NCI-H345 treated with DMSO at 0.1 percent for 48 hours (cell line): ENCODE measurements at regions not wholly inside any gene's neighbourhood (a gene's known extent, or its start where the extent isn't known, plus 50 kb on each side); places are given as distances from the start of the nearest gene placed in this dataset.
"Not testable (repeated sequence)": the region's sequence is repeated elsewhere in the genome, so short reads cannot be mapped to it uniquely, and the experiment has no call there.

Experiments used
- DNase-seq: peaks from one replicate; lab custom pipeline; 2025; ENCODE audit not compliant: unreplicated experiment; lab: John Stamatoyannopoulos, UW

- DNase-seq, result no peak
These were observed 50.5 kb upstream of the FOXP2 start for GRCh38 chr7:114364151-114364550.

- no peak for DNase-seq
These were observed 51.3 kb upstream of the FOXP2 start for GRCh38 chr7:114363292-114363691.

GRCh38 chr7:114358911-114359310 lies 55.7 kb upstream of the FOXP2 start:
- no peak for DNase-seq

GRCh38 chr7:114356133-114356532 lies 58.5 kb upstream of the FOXP2 start:
- no peak for DNase-seq

- DNase-seq, result peak; percentile 24
These were observed 60.3 kb upstream of the FOXP2 start for GRCh38 chr7:114354306-114354705.

- DNase-seq, result no peak
These were observed 69.1 kb upstream of the FOXP2 start for GRCh38 chr7:114345494-114345893.

- peak; percentile 19 for DNase-seq
These were observed 70.5 kb upstream of the FOXP2 start for GRCh38 chr7:114343949-114344708.

GRCh38 chr7:114342431-114343179 lies 72.0 kb upstream of the FOXP2 start:
- no peak for DNase-seq

- DNase-seq, result no peak
These were observed 73.0 kb upstream of the FOXP2 start for GRCh38 chr7:114341648-114342047.

GRCh38 chr7:114334989-114335388 lies 79.6 kb upstream of the FOXP2 start:
- no peak for DNase-seq

GRCh38 chr7:114329458-114329857 lies 85.2 kb upstream of the FOXP2 start:
- DNase-seq, result not testable (repeated sequence)

- DNase-seq, result no peak
These were observed 97.0 kb upstream of the FOXP2 start for GRCh38 chr7:114317450-114318098.

- DNase-seq, result no peak
These were observed 102.0 kb upstream of the FOXP2 start for GRCh38 chr7:114312649-114313048.

GRCh38 chr7:114310345-114311110 lies 104.1 kb upstream of the FOXP2 start:
- no peak for DNase-seq

- no peak for DNase-seq
These were observed 104.9 kb upstream of the FOXP2 start for GRCh38 chr7:114309729-114310128.

GRCh38 chr7:114303301-114303700 lies 111.3 kb upstream of the FOXP2 start:
- DNase-seq, result no peak

- DNase-seq, result no peak
These were observed 111.8 kb upstream of the FOXP2 start for GRCh38 chr7:114302858-114303257.

GRCh38 chr7:114298011-114298410 lies 116.6 kb upstream of the FOXP2 start:
- DNase-seq, result no peak

GRCh38 chr7:114297121-114297520 lies 117.5 kb upstream of the FOXP2 start:
- no peak for DNase-seq

- no peak for DNase-seq
These were observed 119.1 kb upstream of the FOXP2 start for GRCh38 chr7:114295522-114295921.

- no peak for DNase-seq
These were observed 120.6 kb upstream of the FOXP2 start for GRCh38 chr7:114294036-114294435.
